ENCODE measurements at regions not wholly inside any gene's neighbourhood (a gene's known extent, or its start where the extent isn't known, plus 50 kb on each side); places are given as distances from the start of the nearest gene placed in this dataset.

- FAIRE-seq = no peak
Observed at GRCh38 chr1:30509670-30510069, 213.7 kb downstream of the MATN1 start.

GRCh38 chr1:30508611-30509010 is 214.8 kb downstream of the MATN1 start:
- no peak for TF ChIP-seq CTCF (IDR thresholded peaks at IDR 0.05; ENCODE audit: insufficient read depth, missing control alignments)
- no peak for FAIRE-seq
- no peak for DNase-seq (ENCODE audit: insufficient read length, low spot score)

More at GRCh38 chr1:30509670-30510069, 213.7 kb downstream of the MATN1 start:
- no peak for DNase-seq (ENCODE audit: insufficient read length, low spot score)
- TF ChIP-seq CTCF (IDR thresholded peaks at IDR 0.05; ENCODE audit: insufficient read depth, missing control alignments) = no peak

GRCh38 chr1:30508175-30508448 is 215.3 kb downstream of the MATN1 start:
- TF ChIP-seq CTCF (IDR thresholded peaks at IDR 0.05; ENCODE audit: insufficient read depth, missing control alignments) = no peak
- FAIRE-seq (no peak), DNase-seq (ENCODE audit: insufficient read length, low spot score) (no peak)

- no peak for TF ChIP-seq CTCF (IDR thresholded peaks at IDR 0.05; ENCODE audit: insufficient read depth, missing control alignments)
- no peak for DNase-seq (ENCODE audit: insufficient read length, low spot score)
- FAIRE-seq = no peak
Observed at GRCh38 chr1:30507401-30508174, 215.8 kb downstream of the MATN1 start.

- FAIRE-seq (no peak), DNase-seq (ENCODE audit: insufficient read length, low spot score) (no peak)
- TF ChIP-seq CTCF (IDR thresholded peaks at IDR 0.05; ENCODE audit: insufficient read depth, missing control alignments) = no peak
Observed at GRCh38 chr1:30507016-30507312, 216.4 kb downstream of the MATN1 start.

- no peak for TF ChIP-seq CTCF (IDR thresholded peaks at IDR 0.05; ENCODE audit: insufficient read depth, missing control alignments)
- no peak for FAIRE-seq
- no peak for DNase-seq (ENCODE audit: insufficient read length, low spot score)
Observed at GRCh38 chr1:30506291-30507015, 216.9 kb downstream of the MATN1 start.

DNA sequence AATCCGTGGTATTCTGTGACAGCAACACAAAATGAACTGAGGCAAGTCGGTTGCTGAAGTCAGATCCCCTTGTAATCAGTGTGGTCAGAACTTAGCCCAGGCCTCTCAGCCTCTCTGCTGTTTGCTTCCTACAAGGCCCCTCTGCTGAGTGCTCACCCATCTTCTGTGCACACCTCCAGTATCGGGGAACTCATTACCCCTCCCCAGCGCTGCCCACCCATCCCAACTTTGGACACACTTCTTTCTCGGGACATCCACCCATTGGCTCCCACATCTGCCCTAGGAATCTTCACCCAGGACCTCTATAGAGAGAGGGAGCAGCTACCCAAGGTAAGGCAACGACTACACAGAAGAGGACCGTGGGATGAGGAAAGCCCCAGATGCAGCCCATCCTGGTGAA is 217.5 kb downstream of the MATN1 start:
- TF ChIP-seq CTCF (IDR thresholded peaks at IDR 0.05; ENCODE audit: insufficient read depth, missing control alignments) = no peak
- no peak for FAIRE-seq
- DNase-seq (ENCODE audit: insufficient read length, low spot score) = no peak

All from D721Med (cell line).